Germinal center (tissue), 1 donor: ENCODE measurements at regions not wholly inside any gene's neighbourhood (a gene's known extent, or its start where the extent isn't known, plus 50 kb on each side); places are given as distances from the start of the nearest gene placed in this dataset.

Source experiments
- DNase-seq: peaks from one replicate; pipeline ENCODE4 v3.0.0; 2012; ENCODE audit warnings: mixed read lengths, low spot score

DNA sequence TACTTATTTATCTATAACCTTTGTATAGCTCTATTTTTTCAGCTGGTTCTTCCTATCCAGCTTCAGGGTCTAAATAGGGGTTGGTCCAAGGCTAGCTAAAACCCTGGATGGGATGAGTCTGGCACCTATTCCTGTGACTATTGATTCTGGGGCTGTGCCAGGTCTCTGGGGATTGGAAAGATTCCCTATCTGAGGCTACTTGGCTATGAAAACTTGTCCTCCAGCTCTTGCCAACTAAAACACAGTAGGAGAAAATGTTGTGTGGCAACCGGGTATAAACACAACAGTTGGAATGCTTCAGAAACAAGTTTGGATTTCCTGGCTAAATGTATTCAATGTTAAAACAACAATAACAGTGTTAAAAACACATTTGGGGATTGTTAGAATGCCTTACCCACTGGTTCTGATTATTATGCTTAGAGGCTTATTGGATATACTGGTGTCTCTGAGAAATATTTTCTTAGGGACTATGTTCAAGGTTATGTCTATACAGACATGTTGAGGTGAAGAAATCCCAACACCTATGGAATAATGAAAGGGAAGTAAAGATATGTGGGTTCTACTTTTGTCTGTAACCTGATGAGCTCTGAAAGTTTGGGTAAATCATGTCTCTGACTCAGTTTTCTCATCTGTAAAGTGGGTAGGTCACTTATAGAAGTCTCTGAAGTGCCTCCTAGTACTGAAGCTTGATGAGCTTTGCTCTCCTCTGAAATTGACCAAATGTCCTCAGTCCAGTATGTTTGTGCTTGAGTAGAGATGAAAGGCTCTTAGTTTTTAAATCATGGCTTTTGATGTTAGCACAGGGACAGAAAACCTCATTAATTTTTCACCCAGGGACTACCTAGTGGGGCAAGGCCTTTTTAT is 460.7 kb downstream of the MTX2 start:
- DNase-seq, result no peak

DNA sequence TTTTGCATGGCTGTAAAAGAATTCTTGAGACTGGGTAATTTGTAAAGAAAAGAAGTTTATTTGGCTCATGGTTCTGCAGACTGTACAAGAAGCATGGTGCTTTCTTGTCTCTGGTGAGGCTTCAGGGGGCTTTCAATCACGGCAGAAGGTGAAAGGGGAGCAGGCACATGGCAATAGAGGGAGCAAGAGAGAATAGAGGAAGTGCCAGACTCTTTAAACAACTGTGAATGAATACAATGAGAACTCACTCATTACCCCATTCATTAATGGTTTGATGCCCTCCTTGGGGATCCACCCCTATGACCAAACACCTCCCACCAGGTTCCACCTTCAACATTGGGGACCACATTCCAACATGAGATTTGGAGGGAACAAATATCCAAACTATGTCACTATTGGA is 463.5 kb downstream of the MTX2 start:
- no peak for DNase-seq

DNA sequence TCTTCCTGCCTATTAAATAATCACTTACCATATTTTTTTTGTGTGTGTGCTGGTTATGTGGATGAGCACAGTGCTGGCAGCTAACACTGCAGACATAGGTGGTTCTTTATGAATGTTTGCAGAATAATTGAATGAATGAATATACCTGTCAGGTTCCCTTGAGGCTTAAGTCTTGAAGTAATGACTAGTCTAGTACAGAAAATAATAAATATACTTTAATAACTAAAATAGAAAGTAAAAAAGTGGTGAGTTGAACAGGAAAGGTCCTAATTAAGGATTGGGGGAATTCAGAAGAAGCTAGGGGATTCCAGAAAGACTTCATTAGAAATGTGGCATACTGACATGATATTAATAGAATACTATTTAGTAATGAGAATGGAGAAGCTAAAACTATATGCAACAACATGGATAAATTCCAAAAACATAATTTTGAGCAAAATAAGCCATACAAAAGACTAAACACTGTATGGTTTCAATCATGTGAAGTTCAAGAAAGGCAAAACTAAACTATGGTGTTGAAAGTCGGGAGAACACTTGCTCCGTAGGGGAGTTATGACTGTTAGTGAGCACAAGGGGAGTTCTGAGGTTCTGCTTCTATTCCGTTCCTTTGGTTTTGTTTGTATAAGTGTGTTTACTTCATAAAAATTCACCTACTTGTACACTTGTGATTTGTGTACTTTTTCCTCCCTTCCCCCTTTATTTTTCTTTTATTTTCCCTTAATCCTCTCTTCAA is 464.6 kb downstream of the MTX2 start:
- no peak for DNase-seq

DNA sequence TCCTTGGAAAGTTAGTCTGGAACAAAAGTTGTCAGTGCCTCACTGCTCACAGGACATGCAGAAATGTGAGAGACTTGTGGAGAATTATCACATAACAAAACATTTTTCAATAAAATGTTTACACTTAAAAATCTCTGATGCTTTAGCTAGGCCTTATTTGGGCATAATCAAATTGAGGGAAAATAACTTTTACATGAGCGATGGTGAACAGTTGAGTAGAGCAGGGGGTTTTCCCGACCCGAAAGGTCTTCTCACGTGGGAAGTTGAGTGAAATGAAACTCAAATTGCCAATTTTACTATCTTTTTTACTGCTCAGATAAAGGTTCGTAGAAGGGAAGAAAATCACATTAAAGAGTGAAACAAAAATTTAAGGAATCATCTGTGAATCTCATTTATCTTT is 465.6 kb downstream of the MTX2 start:
- no peak for DNase-seq

DNA sequence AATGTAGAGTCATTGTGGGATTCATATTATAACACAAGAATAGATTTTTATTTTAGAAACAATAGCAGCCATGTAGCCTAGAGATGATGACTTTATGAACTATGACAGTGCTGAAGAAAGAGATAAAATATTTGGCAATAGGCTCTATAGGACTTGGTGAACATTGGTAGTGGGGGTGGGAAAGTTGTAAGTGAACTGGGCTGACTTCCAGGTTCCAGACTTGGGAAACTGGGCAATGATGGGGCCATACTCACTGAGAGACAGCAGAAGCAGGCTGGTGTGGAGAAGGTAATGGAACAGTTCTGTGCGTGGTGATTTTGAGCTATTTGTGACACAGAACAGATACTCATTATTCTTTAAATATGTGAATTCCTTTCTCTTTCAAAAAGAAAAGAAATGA is 470.3 kb upstream of the HNRNPA3 start:
- DNase-seq, result no peak

DNA sequence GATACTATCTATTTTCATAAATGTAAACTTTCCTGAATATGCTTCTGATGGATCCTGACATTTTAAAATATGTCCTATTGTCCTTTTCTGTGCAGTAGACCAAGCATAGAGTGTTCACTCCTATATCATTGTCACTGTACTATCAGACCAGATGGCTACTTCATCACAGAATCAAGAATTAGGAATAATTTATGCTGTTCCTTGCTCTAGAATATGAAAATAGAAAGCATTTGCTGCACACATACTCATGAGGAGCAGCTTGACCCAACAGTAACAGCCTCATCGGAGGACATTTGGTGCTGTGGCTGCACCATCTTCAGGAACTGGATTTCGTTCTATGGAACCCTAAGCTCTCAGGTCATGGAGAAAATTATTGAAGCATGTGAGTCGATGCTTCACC is 468.9 kb upstream of the HNRNPA3 start:
- no peak for DNase-seq

DNA sequence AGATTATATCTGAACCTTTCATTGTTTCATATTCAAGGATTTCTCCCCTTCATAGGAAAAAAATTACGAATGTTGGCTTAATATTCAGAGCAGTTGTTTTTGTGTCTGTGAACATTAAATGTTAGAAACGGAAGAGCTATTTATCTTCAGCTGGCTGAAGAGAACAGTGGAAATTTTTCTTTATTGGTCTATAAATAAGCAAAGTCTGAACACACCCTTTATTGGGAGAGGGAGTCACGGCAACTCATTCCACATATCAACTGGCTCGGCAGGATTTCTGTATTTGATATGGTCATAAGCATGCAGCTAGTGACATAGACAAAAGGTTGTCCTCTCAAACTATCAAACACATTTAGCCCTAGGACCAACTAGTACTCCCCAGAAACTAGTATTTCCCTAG is 468.4 kb upstream of the HNRNPA3 start:
- no peak for DNase-seq

DNA sequence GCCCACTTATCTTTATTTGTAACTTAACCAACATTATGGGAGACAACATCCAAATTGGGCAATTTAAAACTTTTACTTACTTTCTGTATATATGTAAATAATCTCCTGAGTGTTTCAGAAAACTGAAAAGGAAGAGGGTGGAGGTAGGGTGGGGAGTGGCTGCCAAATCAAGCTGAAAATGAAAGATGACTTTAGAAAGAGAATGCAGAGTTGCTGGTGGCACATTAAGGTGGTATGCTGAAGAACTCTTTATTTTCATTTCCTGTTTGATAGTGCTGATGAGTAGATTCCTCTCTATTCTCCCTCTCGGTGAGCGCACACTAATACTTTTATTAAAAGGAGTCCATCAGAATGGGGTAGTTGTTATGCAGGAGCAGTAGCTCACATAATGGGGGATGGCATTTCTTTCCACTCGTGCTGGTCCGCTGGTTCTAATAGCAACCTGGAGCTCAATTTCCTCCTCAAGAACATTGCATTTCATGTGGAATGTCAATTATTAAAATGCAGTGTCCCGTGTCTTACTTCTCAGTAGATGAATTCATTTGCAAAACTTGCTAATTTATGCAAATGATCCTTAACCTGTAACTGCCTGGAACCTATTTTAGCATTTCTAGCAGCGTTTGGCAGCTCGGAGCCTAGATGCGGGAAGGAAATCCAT is 466.9 kb upstream of the HNRNPA3 start:
- no peak for DNase-seq

DNA sequence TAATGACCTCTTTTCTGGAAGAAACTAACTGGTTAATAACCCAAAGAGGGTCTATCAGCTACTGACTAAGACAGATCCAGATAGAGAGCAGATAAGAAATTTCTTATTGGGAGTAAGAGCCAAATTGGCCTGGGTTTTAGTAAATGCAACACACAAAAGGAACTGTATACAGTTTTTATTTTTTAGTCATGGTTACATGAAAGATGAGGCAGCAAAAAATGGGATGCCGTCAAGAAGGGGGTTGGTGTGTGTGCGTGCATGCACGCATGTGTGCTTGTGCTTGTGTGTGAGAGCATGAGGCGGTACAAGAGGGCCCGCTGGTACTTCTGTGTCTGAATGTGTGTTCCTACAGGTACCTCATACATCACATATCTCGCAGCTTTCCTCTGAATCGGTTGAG is 466.2 kb upstream of the HNRNPA3 start:
- no peak for DNase-seq

DNA sequence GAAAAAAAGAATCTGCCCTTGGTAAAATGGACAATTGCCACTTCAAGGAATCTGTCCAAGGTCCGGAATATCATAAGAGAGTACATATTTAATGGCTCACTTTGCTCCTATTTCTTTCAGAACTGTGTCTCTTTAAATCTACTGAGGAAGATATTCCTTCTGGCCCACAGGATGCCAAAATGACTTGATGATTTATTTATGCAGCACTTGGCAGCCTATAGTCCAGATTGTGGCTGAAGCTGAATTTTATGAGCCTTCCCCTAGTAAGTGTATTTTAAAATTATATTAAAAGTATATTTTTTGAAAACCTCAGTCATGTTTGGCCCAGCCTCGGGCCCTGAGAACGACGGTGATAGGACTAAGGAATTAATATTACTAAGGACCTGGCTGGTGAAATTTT is 465.1 kb upstream of the HNRNPA3 start:
- DNase-seq, result no peak

DNA sequence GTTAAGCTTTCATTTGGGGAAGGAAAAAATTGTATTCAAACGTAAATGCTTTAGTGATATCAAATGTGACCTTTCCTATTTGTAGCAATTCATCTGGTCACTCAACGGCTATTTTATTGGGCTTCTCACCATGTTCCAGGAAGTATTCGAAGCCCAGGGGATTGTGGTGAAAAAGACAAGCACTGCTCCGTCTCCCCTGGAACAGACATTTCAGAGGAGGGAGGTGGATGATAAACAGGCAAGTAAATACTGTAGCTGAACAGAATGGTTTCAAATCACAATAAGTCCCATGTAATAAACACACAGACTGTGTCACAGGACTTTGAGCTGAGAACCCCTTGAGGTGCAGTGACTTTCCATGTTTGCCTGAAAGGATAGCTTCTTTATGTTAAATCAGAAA is 464.7 kb upstream of the HNRNPA3 start:
- no peak for DNase-seq

DNA sequence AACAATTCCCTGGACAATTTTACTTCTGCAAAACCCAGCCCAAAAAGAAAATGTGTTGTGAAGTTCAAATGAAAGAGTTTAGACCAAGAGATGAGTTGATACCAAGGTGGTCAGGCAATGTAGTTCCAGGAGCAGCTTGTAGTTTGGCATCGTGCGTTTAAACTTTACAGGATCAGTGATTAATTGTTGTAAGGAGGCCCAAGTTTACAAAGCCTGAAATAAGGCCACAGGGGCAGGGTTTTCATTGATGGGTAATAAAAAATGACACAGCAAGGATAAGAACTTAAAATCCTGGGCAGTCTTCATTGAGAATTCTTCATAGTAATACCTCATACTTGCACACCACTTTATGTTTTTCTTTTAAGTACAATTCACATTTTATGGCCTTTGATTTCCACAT is 463.9 kb upstream of the HNRNPA3 start:
- DNase-seq, result no peak

DNA sequence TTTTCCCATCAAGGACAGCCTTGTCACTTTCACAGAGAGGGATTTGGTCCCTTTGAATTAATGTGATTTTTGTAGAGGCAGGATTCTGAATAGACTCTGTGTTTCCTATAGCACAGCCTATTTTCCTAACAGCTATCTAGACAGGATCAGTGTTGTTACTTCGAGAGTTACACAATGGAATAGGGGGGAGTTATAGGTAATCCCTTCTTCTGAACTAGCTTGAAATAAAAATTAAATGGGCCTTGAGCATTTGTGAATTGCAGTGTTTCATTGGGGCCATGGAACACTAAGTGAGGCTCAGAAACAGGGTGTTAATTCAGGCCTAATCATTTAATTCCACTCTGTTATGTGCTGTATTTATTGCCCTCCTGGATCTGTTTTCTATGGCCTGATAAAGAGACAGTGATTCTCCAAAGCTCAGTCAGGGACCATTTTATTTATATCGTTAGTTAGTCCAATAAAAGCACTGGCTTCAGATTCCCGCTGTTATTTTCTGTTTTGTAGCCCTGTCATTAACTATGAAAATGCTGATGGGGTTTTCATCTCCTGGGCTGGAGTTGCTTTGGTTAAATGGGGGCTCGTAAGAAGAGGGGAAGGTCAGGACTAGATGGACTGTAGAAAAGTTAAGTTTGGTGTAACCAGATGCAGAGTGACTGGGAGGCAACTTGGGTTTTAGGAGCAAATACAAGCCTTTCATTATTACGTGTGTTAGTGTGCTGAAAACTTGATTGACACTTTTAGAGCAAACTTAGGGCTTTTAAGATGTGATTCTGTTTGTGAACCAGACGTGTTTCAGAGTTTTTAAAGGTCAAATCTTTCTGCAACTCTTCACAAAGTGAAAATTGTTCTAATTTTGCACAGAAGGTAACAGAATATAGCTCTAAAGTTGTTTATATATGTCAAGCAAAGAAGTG is 461.0 kb upstream of the HNRNPA3 start:
- no peak for DNase-seq

DNA sequence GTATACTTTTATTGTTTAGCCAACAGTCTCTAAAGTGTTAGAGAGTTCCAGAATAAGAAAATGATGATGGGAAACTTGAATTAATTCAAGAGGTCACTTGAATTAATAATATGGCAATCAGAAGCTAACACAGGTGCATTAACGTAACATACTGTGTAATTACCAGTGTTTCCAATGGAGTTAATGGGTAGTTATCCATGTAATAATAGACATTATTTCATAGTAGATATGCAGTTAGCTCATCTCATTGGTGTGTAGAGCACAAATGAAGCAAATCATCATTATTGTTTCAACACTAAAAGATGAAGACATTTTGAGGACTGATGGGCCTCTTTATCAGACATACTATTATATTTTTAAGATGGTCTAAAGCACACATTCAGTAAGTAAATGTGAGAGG is 460.3 kb upstream of the HNRNPA3 start:
- DNase-seq, result no peak

DNA sequence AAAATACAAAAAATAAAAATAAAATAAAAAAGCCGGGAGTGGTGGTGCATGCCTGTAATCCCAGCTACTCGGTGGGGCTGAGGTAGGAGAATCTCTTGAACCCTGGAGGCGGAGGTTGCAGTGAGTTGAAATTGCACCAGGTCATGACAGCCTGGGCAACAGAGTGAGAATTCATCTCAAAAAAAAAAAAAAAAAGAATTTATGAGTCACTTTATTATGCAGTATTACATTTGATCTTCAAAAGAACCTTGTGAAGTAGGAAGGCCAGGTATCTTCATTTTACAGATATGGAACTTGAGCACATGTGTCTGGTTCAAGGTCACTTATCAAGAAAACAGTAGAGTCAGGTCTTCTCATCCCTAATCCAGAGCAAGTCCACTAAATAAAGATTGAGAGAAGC is 459.4 kb upstream of the HNRNPA3 start:
- no peak for DNase-seq

DNA sequence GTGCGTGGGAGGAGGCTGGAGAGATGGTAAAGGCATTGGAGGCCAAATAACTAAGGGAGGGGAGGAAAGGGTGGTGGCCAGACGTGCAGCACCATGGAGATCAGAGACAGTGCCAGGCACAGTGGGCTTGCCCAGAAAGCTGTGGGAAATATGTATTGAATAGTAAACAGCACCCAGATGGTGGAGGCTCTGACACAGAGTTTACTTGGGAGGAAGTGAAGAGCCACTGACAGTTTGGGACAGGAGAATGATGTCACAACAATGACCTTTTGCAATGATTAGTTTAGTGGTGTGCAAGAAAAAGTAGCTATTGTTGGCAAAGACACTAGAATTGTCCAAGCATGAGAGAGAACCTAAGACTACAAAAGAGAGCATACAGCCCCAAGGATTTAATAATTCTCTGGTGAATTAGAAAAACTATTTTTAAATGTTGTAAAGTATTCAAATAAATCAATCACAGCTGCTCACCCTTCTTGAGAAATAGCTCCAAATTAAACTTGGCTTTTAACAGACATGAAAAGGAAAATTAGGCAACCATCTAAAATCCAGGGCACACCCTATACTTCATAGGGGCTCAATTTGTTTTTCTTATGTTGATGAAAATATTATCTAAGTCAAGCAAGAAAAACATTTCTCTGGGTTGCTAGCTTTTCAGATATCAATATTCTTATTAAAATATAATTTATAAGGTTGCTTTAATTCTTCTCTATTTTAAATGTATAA is 458.7 kb upstream of the HNRNPA3 start:
- DNase-seq, result no peak

DNA sequence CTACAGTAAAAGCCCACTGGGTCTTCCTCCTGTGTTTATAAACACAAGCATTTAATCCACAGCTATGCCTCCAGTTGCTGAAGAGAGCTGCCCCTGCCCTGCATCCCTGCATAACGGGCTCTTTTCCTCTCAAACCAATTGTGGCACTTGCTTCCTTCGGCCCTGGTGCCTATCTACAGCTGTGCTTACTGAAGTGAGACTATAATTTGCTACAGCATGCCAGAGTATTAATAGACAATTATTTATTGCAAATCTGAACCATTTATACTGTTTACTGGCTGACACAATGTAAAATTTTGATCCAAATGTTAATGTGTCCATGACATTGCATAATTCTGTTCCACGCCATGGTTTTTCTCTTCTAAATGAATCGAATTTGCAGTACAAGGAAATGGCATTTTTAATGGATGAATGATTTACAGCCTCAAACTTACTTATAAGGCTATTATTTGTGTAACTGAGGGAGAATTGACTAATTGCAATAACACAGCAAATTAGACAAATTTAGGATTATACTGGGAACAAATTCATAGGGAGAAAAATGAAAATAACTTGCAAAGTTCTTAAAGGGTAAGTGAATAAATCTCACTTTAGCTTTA is 457.0 kb upstream of the HNRNPA3 start:
- DNase-seq, result no peak

DNA sequence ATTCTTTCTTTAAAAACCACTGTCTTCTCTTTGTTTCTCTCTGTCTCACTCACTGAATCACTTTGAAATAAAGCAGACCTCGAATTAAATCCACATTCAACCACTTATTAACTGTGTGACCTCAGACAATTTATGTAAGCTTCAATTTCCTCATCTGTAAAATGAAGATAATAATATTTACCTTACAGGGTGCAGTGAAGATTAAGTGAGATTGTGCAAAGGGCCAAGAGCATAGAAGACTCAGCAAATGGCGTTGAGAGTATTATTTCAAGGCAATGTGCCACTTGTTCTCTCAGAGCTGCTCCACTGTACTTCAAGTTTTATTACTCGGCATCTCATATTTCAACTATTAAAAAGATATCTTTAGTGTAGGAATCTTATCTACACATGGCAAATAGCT is 454.2 kb upstream of the HNRNPA3 start:
- no peak for DNase-seq

DNA sequence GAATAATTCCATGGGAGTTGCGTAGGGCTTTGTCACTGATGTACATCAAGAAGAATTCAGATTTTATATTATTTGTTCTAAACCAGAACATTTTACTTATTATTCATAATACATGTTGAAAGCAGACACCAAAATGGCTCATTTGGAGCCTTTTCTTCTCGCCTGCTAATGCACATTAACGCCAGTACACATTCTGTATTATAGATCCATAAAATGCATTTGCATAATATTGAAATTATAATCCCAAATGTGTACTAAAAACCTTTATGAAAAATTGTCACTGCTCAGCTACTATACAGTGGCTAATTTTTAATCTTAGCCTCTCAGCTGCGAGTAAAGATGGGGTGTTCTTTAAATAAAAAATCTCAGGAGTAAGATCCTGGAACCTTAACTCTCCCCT is 452.2 kb upstream of the HNRNPA3 start:
- DNase-seq, result no peak

DNA sequence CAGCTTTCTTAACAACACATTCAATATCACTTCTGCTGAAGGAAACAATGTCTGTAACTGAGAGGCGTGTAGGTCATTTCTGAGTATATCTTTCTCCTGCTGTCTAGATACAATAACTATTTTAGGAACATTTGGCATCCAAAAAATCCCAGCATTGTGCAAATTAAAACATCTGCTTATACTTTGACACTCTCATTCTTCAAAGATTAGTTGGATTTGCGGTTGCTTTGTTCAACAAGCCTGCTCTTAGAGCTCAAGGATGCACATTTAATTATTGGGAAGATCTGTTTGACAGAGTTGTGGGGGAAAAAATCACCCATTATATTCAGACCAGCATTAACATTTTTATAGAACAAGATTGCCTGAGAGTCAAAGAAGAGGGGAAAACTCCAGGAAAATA is 449.5 kb upstream of the HNRNPA3 start:
- no peak for DNase-seq

DNA sequence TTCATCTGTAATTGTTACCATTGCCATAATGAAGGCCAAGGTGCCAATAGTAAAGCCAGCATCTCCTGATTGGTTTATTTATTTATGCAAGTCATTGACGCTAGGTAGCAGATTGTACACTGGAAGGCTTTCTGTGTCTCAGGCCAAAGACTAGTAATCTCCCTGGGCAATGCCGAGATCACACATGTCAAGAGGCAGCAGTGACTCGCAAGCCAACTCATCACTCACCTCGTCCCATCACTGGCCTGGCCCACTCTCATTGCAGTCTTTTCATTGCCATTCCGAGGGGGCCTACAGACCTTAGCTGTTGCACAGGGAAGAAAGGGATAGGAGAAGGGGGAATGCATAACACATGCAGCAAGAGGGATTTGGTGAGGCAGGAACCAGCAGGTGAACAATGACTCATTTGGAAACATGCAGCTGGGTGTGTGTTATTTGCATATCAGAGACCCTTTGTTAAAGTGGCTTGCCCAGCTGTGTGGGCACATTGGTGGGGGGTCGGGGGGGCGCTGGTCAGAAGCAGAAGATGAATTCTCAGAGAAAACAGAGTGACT is 448.7 kb upstream of the HNRNPA3 start:
- DNase-seq, result no peak
